ENCODE measurements at regions not wholly inside any gene's neighbourhood (a gene's known extent, or its start where the extent isn't known, plus 50 kb on each side); places are given as distances from the start of the nearest gene placed in this dataset.

- TF ChIP-seq, protein P1, sequence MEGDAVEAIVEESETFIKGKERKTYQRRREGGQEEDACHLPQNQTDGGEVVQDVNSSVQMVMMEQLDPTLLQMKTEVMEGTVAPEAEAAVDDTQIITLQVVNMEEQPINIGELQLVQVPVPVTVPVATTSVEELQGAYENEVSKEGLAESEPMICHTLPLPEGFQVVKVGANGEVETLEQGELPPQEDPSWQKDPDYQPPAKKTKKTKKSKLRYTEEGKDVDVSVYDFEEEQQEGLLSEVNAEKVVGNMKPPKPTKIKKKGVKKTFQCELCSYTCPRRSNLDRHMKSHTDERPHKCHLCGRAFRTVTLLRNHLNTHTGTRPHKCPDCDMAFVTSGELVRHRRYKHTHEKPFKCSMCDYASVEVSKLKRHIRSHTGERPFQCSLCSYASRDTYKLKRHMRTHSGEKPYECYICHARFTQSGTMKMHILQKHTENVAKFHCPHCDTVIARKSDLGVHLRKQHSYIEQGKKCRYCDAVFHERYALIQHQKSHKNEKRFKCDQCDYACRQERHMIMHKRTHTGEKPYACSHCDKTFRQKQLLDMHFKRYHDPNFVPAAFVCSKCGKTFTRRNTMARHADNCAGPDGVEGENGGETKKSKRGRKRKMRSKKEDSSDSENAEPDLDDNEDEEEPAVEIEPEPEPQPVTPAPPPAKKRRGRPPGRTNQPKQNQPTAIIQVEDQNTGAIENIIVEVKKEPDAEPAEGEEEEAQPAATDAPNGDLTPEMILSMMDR (IDR thresholded peaks at IDR 0.05) = no peak
- no peak for TF ChIP-seq POLR2A (IDR thresholded peaks at IDR 0.05)
These were observed 182.0 kb upstream of the ZC3H15 start for GRCh38 chr2:186304064-186304463.
